AG04450 (cell line): ENCODE measurements at regions not wholly inside any gene's neighbourhood (a gene's known extent, or its start where the extent isn't known, plus 50 kb on each side); places are given as distances from the start of the nearest gene placed in this dataset.

ENCODE experiments used
- CTCF ChIA-PET: fragments of 300-600, 350-600 bp; formaldehyde crosslinking; extraction: SDS; loops from one replicate; lab custom pipeline; 2022; ENCODE audit warnings: antibody characterized with exemption, inconsistent platforms; lab: Charles Lee
- POLR2A ChIA-PET: fragments of 350-600 bp; formaldehyde crosslinking; extraction: SDS; loops from one replicate; lab custom pipeline; 2021; ENCODE audit warnings: antibody characterized with exemption, inconsistent platforms; lab: Yijun Ruan, JAX
- DNase-seq: peaks from one replicate; pipeline ENCODE4 v3.0.0-alpha.2; 2011; ENCODE audit warnings: low read depth, low spot score
- H3K27ac ChIP-seq: one replicate; pipeline ENCODE4 v1.5.1; 2012; ENCODE audit warnings: low read depth, low read length, control low read depth
- H3K27me3 ChIP-seq: one replicate; pipeline ENCODE4 v1.6.0; 2012; ENCODE audit warnings: low read length; ENCODE audit not compliant: control insufficient read depth, insufficient read depth
- H3K4me3 ChIP-seq: 2 replicates; pipeline ENCODE4 v1.5.1; 2011; ENCODE audit warnings: mild to moderate bottlenecking, low read depth, low read length, control low read depth
- H3K9me3 ChIP-seq: 2 replicates; pipeline ENCODE4 v1.5.1; 2012; ENCODE audit warnings: low read length; ENCODE audit not compliant: control insufficient read depth, insufficient read depth
- TF ChIP-seq, protein P1 (sequence below): IDR thresholded peaks from 2 replicates; pipeline ENCODE4 v1.5.1; 2011; ENCODE audit warnings: low read depth, low read length, control low read depth, inconsistent platforms

- H3K27me3 ChIP-seq: no peaks in the 10 kb centered on the region
- ChIA-PET POLR2A (no interaction called here), CTCF (no interaction called here)
- DNase-seq: no peak
- H3K27ac ChIP-seq: no peak overlapping the region
- H3K9me3 ChIP-seq: peaks cover 59% of the 10 kb centered on the region
- TF ChIP-seq, protein P1, sequence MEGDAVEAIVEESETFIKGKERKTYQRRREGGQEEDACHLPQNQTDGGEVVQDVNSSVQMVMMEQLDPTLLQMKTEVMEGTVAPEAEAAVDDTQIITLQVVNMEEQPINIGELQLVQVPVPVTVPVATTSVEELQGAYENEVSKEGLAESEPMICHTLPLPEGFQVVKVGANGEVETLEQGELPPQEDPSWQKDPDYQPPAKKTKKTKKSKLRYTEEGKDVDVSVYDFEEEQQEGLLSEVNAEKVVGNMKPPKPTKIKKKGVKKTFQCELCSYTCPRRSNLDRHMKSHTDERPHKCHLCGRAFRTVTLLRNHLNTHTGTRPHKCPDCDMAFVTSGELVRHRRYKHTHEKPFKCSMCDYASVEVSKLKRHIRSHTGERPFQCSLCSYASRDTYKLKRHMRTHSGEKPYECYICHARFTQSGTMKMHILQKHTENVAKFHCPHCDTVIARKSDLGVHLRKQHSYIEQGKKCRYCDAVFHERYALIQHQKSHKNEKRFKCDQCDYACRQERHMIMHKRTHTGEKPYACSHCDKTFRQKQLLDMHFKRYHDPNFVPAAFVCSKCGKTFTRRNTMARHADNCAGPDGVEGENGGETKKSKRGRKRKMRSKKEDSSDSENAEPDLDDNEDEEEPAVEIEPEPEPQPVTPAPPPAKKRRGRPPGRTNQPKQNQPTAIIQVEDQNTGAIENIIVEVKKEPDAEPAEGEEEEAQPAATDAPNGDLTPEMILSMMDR: no peak
- no peak overlapping the region for H3K4me3 ChIP-seq
Observed at GRCh38 chr2:16103614-16104314, 163.4 kb downstream of the MYCN start.

DNA sequence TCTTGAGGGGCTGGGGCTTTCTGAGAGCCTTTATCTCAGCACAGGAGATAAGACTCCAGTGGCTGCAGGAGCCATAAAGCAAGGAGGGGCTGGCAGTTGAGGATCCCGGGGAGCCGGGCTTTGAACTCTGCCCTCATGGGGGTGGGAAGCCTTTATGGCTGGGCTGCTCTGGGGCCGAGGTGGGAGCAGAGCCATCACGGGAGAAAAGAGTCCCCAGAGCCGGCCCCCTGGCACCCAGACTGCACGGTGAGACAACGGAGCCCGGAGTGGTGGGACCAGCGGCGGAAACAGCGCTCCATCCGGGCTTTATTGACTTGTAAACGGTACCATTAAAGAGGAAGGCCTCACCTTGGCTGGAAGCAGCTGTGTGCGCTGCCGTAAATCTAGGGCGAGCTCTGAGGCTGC, 162.6 kb downstream of the MYCN start:
- H3K9me3 ChIP-seq: peaks cover 53% of the 10 kb centered on the region
- no peaks in the 10 kb centered on the region for H3K27me3 ChIP-seq
- CTCF ChIA-PET: no interaction called here
- no peak for DNase-seq
- no peak overlapping the region for H3K4me3 ChIP-seq
- TF ChIP-seq, protein P1: no peak
- no peak overlapping the region for H3K27ac ChIP-seq
- POLR2A ChIA-PET: no interaction called here

GRCh38 chr2:16102358-16102975, 162.1 kb downstream of the MYCN start:
- H3K4me3 ChIP-seq: no peak overlapping the region
- TF ChIP-seq, protein P1: no peak
- no peaks in the 10 kb centered on the region for H3K27me3 ChIP-seq
- DNase-seq: no peak
- H3K9me3 ChIP-seq: peaks cover 49% of the 10 kb centered on the region
- ChIA-PET CTCF (no interaction called here), POLR2A (no interaction called here)
- no peak overlapping the region for H3K27ac ChIP-seq

GRCh38 chr2:16101196-16101595, 160.8 kb downstream of the MYCN start:
- no peak for DNase-seq
- Histone ChIP-seq H3K27me3 (no peaks in the 10 kb centered on the region), H3K4me3 (no peak overlapping the region), H3K9me3 (peaks cover 43% of the 10 kb centered on the region), H3K27ac (no peak overlapping the region)
- TF ChIP-seq, protein P1: no peak
- ChIA-PET CTCF (no interaction called here), POLR2A (no interaction called here)

DNA sequence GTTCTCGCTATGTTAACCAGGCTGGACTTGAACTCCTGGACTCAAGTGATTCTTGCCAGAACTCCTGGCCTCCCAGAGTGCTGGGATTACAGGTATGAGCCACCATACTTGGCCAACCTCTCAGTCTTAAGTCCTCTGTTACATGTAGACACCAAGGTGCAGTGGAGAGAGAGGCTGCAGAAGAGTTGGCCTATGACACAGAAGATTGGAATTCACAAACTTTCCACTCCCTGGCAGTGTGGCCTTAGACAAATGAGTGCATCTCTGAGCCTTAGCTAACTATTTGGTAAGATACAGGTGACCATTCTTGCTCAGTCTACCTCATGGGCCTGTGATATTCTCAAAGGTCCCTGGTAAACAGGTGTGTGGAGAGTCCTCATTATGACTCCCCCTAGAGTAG, 159.7 kb downstream of the MYCN start:
- DNase-seq: no peak
- no peak overlapping the region for H3K27ac ChIP-seq
- ChIA-PET POLR2A (no interaction called here), CTCF (no interaction called here)
- TF ChIP-seq, protein P1: no peak
- H3K9me3 ChIP-seq: peaks cover 44% of the 10 kb centered on the region
- no peak overlapping the region for H3K4me3 ChIP-seq
- no peaks in the 10 kb centered on the region for H3K27me3 ChIP-seq
